Kidney epithelial cell (primary cell): ENCODE measurements at regions not wholly inside any gene's neighbourhood (a gene's known extent, or its start where the extent isn't known, plus 50 kb on each side); places are given as distances from the start of the nearest gene placed in this dataset.

Experiments
- DNase-seq: peaks from one replicate; pipeline ENCODE4 v3.0.0-alpha.2; 2010; ENCODE audit warnings: low read depth
- H3K27me3 ChIP-seq: 2 replicates; pipeline ENCODE4 v1.6.0; 2011; ENCODE audit warnings: low read length; ENCODE audit not compliant: control insufficient read depth, insufficient read depth
- H3K36me3 ChIP-seq: 2 replicates; pipeline ENCODE4 v1.5.1; 2011; ENCODE audit warnings: low read length; ENCODE audit not compliant: control insufficient read depth, insufficient read depth
- H3K4me3 ChIP-seq: 2 replicates; pipeline ENCODE4 v1.5.1; 2011; ENCODE audit warnings: low read depth, mild to moderate bottlenecking, control low read depth, low read length
- CTCF ChIP-seq: IDR thresholded peaks from 2 replicates; pipeline ENCODE4 v1.5.1; 2011; ENCODE audit warnings: mild to moderate bottlenecking, moderate library complexity, low read length, control low read depth, inconsistent platforms; ENCODE audit not compliant: insufficient read depth, poor library complexity, severe bottlenecking

- no peaks in the 10 kb centered on the region for H3K27me3 ChIP-seq
- TF ChIP-seq CTCF = no peak
- no peaks in the 10 kb centered on the region for H3K36me3 ChIP-seq
- no peak overlapping the region for H3K4me3 ChIP-seq
- DNase-seq = no peak
These were observed 435.7 kb downstream of the SLITRK6 start for GRCh38 chr13:85363504-85363903.

GRCh38 chr13:85362980-85363379, 436.2 kb downstream of the SLITRK6 start:
- Histone ChIP-seq H3K36me3 (no peaks in the 10 kb centered on the region), H3K4me3 (no peak overlapping the region), H3K27me3 (no peaks in the 10 kb centered on the region)
- TF ChIP-seq CTCF = no peak
- DNase-seq = no peak

DNA sequence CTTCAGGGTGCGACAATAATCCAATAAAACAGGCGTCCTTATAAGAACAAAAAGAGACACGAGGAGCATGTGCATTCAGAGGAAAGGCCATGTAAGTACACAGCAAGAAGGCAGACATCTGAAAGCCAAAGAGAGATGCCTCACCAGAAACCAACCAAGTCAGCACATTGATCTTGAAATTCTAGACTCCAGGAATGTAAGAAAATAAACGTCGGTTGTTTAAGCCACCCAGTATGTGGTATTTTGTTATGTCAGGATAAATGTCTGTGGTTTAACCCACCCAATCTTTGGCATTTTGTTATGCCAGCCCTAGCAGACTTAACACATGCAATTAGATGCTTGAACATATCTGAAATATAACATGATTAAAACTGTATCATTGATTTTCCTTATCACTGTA, 452.0 kb downstream of the SLITRK6 start:
- TF ChIP-seq CTCF = no peak
- Histone ChIP-seq H3K27me3 (no peaks in the 10 kb centered on the region), H3K4me3 (no peak overlapping the region), H3K36me3 (no peaks in the 10 kb centered on the region)
- DNase-seq = no peak

- no peak for TF ChIP-seq CTCF
- H3K27me3 ChIP-seq = no peaks in the 10 kb centered on the region
- DNase-seq = no peak
- no peaks in the 10 kb centered on the region for H3K36me3 ChIP-seq
- H3K4me3 ChIP-seq = no peak overlapping the region
These were observed 465.0 kb downstream of the SLITRK6 start for GRCh38 chr13:85334187-85334586.

DNA sequence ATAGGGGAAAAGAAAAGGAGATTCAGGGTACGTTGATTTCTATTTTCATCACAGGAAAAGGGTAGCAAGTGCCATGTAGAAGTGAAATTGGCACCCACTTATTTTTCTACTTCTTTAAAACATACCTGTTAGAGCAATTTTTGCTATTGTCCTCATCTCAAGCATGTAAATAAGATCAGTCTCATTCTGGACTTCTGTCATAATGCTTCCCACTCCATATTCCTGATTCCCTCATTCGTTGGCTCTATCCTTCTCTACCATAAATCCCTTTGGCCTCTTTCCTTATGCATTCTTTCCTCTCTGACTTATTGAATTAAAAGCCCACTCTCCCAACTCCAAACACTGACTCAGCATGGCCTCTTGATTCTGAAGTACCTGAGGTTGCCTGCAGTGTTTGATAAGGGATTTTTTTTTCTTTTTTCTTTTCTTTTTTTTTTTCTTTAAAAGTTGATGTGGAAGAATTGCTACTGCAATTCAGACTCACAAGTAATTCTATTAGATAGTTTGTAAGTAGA, 465.7 kb downstream of the SLITRK6 start:
- no peak for DNase-seq
- TF ChIP-seq CTCF = no peak
- Histone ChIP-seq H3K36me3 (no peaks in the 10 kb centered on the region), H3K4me3 (no peak overlapping the region), H3K27me3 (no peaks in the 10 kb centered on the region)

DNA sequence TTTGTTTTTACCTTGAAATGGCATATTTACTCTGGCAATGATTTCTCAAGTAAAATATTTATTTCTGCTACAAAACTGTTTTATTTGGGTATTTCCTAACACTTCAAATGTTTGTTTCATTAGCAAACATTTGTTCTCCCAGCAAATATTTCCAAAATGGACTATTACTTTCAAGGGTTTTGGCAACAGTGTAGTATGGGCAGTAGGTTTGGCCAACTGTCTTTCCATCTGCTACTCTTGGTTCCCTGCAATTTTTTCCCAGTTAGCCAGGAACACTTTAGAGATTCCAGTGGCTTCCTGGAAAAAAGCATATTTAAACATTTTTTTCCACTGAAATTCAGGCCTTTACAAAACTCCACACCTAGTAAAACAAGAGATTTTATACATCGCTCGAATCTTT, 466.6 kb downstream of the SLITRK6 start:
- H3K27me3 ChIP-seq = no peaks in the 10 kb centered on the region
- H3K36me3 ChIP-seq = no peaks in the 10 kb centered on the region
- no peak overlapping the region for H3K4me3 ChIP-seq
- no peak for TF ChIP-seq CTCF
- no peak for DNase-seq
